GM19455 (cell line): ENCODE measurements at regions not wholly inside any gene's neighbourhood (a gene's known extent, or its start where the extent isn't known, plus 50 kb on each side); places are given as distances from the start of the nearest gene placed in this dataset.

Experiments
- ATAC-seq: cut with Tn5 transposase; IDR thresholded peaks from one replicate; pipeline ENCODE4 v1.9.1; 2021; ENCODE audit not compliant: unreplicated experiment

GRCh38 chr14:42862114-42862513 lies 1255.4 kb downstream of the LRFN5 start:
- no peak for ATAC-seq

GRCh38 chr14:42860371-42860770 lies 1253.7 kb downstream of the LRFN5 start:
- ATAC-seq = no peak

GRCh38 chr14:42856106-42856505 lies 1249.4 kb downstream of the LRFN5 start:
- ATAC-seq = no peak

- no peak for ATAC-seq
Observed at GRCh38 chr14:42855085-42855484, 1248.4 kb downstream of the LRFN5 start.

- no peak for ATAC-seq
Observed at GRCh38 chr14:42854061-42854460, 1247.4 kb downstream of the LRFN5 start.

GRCh38 chr14:42848652-42849051 lies 1242.0 kb downstream of the LRFN5 start:
- ATAC-seq = no peak

GRCh38 chr14:42814817-42815216 lies 1208.1 kb downstream of the LRFN5 start:
- ATAC-seq = no peak

GRCh38 chr14:42806909-42807315 lies 1200.2 kb downstream of the LRFN5 start:
- ATAC-seq = no peak

- no peak for ATAC-seq
Observed at GRCh38 chr14:42804141-42804540, 1197.5 kb downstream of the LRFN5 start.

GRCh38 chr14:42802346-42802745 lies 1195.7 kb downstream of the LRFN5 start:
- no peak for ATAC-seq

- ATAC-seq = no peak
Observed at GRCh38 chr14:42792166-42792565, 1185.5 kb downstream of the LRFN5 start.

- no peak for ATAC-seq
Observed at GRCh38 chr14:42782754-42783153, 1176.1 kb downstream of the LRFN5 start.

- no peak for ATAC-seq
Observed at GRCh38 chr14:42778984-42779383, 1172.3 kb downstream of the LRFN5 start.

- no peak for ATAC-seq
Observed at GRCh38 chr14:42750771-42751170, 1144.1 kb downstream of the LRFN5 start.

GRCh38 chr14:42742084-42742483 lies 1135.4 kb downstream of the LRFN5 start:
- ATAC-seq = no peak

GRCh38 chr14:42736408-42736807 lies 1129.7 kb downstream of the LRFN5 start:
- ATAC-seq = no peak

- no peak for ATAC-seq
Observed at GRCh38 chr14:42734041-42734440, 1127.4 kb downstream of the LRFN5 start.

- ATAC-seq = no peak
Observed at GRCh38 chr14:42732005-42732404, 1125.3 kb downstream of the LRFN5 start.

- no peak for ATAC-seq
Observed at GRCh38 chr14:42731480-42731879, 1124.8 kb downstream of the LRFN5 start.

- no peak for ATAC-seq
Observed at GRCh38 chr14:42729681-42730080, 1123.0 kb downstream of the LRFN5 start.

GRCh38 chr14:42719391-42719790 lies 1112.7 kb downstream of the LRFN5 start:
- no peak for ATAC-seq

- no peak for ATAC-seq
Observed at GRCh38 chr14:42715316-42715715, 1108.6 kb downstream of the LRFN5 start.

GRCh38 chr14:42710071-42710470 lies 1103.4 kb downstream of the LRFN5 start:
- no peak for ATAC-seq

GRCh38 chr14:42703501-42703900 lies 1096.8 kb downstream of the LRFN5 start:
- no peak for ATAC-seq
